ENCODE measurements at regions not wholly inside any gene's neighbourhood (a gene's known extent, or its start where the extent isn't known, plus 50 kb on each side); places are given as distances from the start of the nearest gene placed in this dataset.

GRCh38 chr16:63458846-63459245, 1422.6 kb upstream of the CDH8 start (continued):
- TF ChIP-seq FOXM1 (IDR thresholded peaks at IDR 0.05; ENCODE audit: low read depth, low read length): no peak

- RAD21 ChIA-PET (ENCODE audit: unreplicated experiment): no interaction called here
- Histone ChIP-seq H2AFZ (ENCODE audit: control insufficient read depth, low read depth, low read length) (no peak overlapping the region), H3K27ac (ENCODE audit: control insufficient read depth, insufficient read depth) (no peak overlapping the region), H3K4me3 (no peak overlapping the region), H3K4me1 (ENCODE audit: control insufficient read depth, insufficient read depth, low read length) (no peaks in the 10 kb centered on the region), H3K4me2 (ENCODE audit: control insufficient read depth, insufficient read depth) (no peak overlapping the region), H3K36me3 (ENCODE audit: control insufficient read depth in 2 of 2, insufficient read depth in 2 of 2, low read length in 1 of 2) (no peaks in the 10 kb centered on the region), H3K9ac (ENCODE audit: control insufficient read depth, insufficient read depth, low read length) (no peak overlapping the region), H3K27me3 (replicated peaks in 1 of 2; ENCODE audit: control insufficient read depth in 2 of 2, insufficient read depth in 2 of 2, low read length in 1 of 2) (no peaks in the 10 kb centered on the region), H3K79me2 (ENCODE audit: control insufficient read depth, insufficient read depth, low read length) (no peaks in the 10 kb centered on the region), H3K9me3 (replicated peaks; ENCODE audit: control insufficient read depth, insufficient read depth, low read length) (no peaks in the 10 kb centered on the region), H4K20me1 (ENCODE audit: control insufficient read depth, insufficient read depth) (no peaks in the 10 kb centered on the region)
- intact Hi-C loops (cut with micrococcal nuclease; ENCODE audit: unreplicated experiment) (no loop called here), in situ Hi-C loops (cut with MboI) (no loop called here)
- no peak for DNase-seq (ENCODE audit: low read depth, low spot score)
- CTCF ChIA-PET: no interaction called here
- SMC1A ChIA-PET (ENCODE audit: uncharacterized antibody, unreplicated experiment): no interaction called here
- no TSS peak for BruUV-seq (replicated peaks)
- WGBS (ENCODE audit: insufficient coverage, insufficient replicate concordance, low lambda C conversion rate, missing lambda C conversion rate): 24% methylated on average over 2 of the region's 2 CpGs
- FAIRE-seq: no peak
- TF ChIP-seq DPF2 (IDR thresholded peaks at IDR 0.05) (no peak), BCLAF1 (IDR thresholded peaks at IDR 0.05) (no peak), ATF7 (IDR thresholded peaks at IDR 0.05; ENCODE audit: low read depth) (no peak), NFXL1 (IDR thresholded peaks at IDR 0.05; ENCODE audit: borderline replicate concordance) (no peak), BMI1 (IDR thresholded peaks at IDR 0.05; ENCODE audit: borderline replicate concordance) (no peak), CEBPB (IDR thresholded peaks at IDR 0.05; ENCODE audit: borderline replicate concordance in 1 of 2, low read depth in 2 of 2, low read length in 2 of 2) (no peak), RELA (IDR thresholded peaks at IDR 0.05; ENCODE audit: borderline replicate concordance, partially characterized antibody) (no peak), ZNF384 (IDR thresholded peaks at IDR 0.05; ENCODE audit: borderline replicate concordance, low read depth, low read length) (no peak), ZSCAN29 (IDR thresholded peaks at IDR 0.05) (no peak), PBX3 (IDR thresholded peaks at IDR 0.05; ENCODE audit: insufficient replicate concordance, low read depth, low read length) (no peak), CREM (IDR thresholded peaks at IDR 0.05; ENCODE audit: low read depth) (no peak), ZNF592 (IDR thresholded peaks at IDR 0.05) (no peak), NRF1 (conservative IDR thresholded peaks at IDR 0.05; ENCODE audit: low read depth, low read length) (no peak), MYB (IDR thresholded peaks at IDR 0.05; ENCODE audit: borderline replicate concordance, low read depth, low read length) (no peak), IKZF2 (IDR thresholded peaks at IDR 0.05) (no peak), NBN (IDR thresholded peaks at IDR 0.05) (no peak)
- ATAC-seq: no peak
- POLR2A ChIA-PET: no interaction called here
Observed at GRCh38 chr16:63457869-63458268, 1421.6 kb upstream of the CDH8 start.
